ENCODE measurements at regions not wholly inside any gene's neighbourhood (a gene's known extent, or its start where the extent isn't known, plus 50 kb on each side); places are given as distances from the start of the nearest gene placed in this dataset.

GRCh38 chr6:24009319-24009718 is 116.7 kb upstream of the NRSN1 start:
- peaks cover 0 to 2% of the 10 kb centered on the region in 2 donors for H3K27me3 Mint-ChIP-seq
- ChIA-PET CTCF (no interaction called here), POLR2A (no interaction called here)
- no peaks in the 10 kb centered on the region for H3K36me3 Mint-ChIP-seq
- WGBS (ENCODE audit: insufficient coverage) = no CpG with 5 or more reads among the region's 4 CpGs
- no peak overlapping the region for H3K4me3 Mint-ChIP-seq
- no peaks in the 10 kb centered on the region for H3K4me1 Mint-ChIP-seq
- H3K27ac Mint-ChIP-seq = no peak overlapping the region
- DNase-seq (no peak), ATAC-seq (replicated peaks in 1 of 4) (no peak)
- Histone ChIP-seq H3K9me3 (no peaks in the 10 kb centered on the region), H3K4me1 (ENCODE audit: control insufficient read depth in 1 of 2, extremely low read depth in 1 of 2, insufficient read depth in 2 of 2, low read length in 2 of 2) (no peaks in the 10 kb centered on the region), H3K27me3 (replicated peaks in 1 of 2; ENCODE audit: control insufficient read depth in 2 of 2, extremely low read depth in 1 of 2, insufficient read depth in 2 of 2, low read length in 1 of 2) (no peaks in the 10 kb centered on the region), H3K36me3 (ENCODE audit: control insufficient read depth in 2 of 2, extremely low read depth in 1 of 2, insufficient read depth in 1 of 2, low read length in 1 of 2) (no peaks in the 10 kb centered on the region), H3K27ac (ENCODE audit: low read length) (no peak overlapping the region), H3K4me3 (ENCODE audit: control insufficient read depth in 1 of 2, extremely low read depth in 1 of 2, low read length in 1 of 2) (no peak overlapping the region)
- peaks cover 4 to 14% (median 7%) of the 10 kb centered on the region in 3 donors for H3K9me3 Mint-ChIP-seq

- H3K36me3 Mint-ChIP-seq = no peaks in the 10 kb centered on the region
- H3K36me3 ChIP-seq (ENCODE audit: control insufficient read depth in 2 of 2, extremely low read depth in 1 of 2, insufficient read depth in 1 of 2, low read length in 1 of 2) = no peaks in the 10 kb centered on the region
- peaks cover 0 to 2% of the 10 kb centered on the region in 2 donors for H3K27me3 Mint-ChIP-seq
- CTCF ChIA-PET = interaction anchor here (0.6 kb wide), 2 partner anchors 335 to 1109 kb away, joined by 3 read pairs; no protein-coding TSS in a partner anchor
- no peaks in the 10 kb centered on the region for H3K27me3 ChIP-seq (replicated peaks in 1 of 2; ENCODE audit: control insufficient read depth in 2 of 2, extremely low read depth in 1 of 2, insufficient read depth in 2 of 2, low read length in 1 of 2)
- H3K4me1 Mint-ChIP-seq = no peaks in the 10 kb centered on the region
- H3K9me3 ChIP-seq = no peaks in the 10 kb centered on the region
- H3K27ac ChIP-seq (ENCODE audit: low read length) = no peak overlapping the region
- no peak overlapping the region for H3K4me3 Mint-ChIP-seq
- H3K4me3 ChIP-seq (ENCODE audit: control insufficient read depth in 1 of 2, extremely low read depth in 1 of 2, low read length in 1 of 2) = no peak overlapping the region
- POLR2A ChIA-PET = no interaction called here
- peaks cover 4 to 15% (median 9%) of the 10 kb centered on the region in 3 donors for H3K9me3 Mint-ChIP-seq
- DNase-seq (no peak), ATAC-seq (replicated peaks in 1 of 4) (no peak)
- WGBS (ENCODE audit: insufficient coverage) = no CpG with 5 or more reads among the region's 3 CpGs
- H3K27ac Mint-ChIP-seq = no peak overlapping the region
- H3K4me1 ChIP-seq (ENCODE audit: control insufficient read depth in 1 of 2, extremely low read depth in 1 of 2, insufficient read depth in 2 of 2, low read length in 2 of 2) = no peaks in the 10 kb centered on the region
These were observed 115.9 kb upstream of the NRSN1 start for GRCh38 chr6:24010133-24010532.

- ChIA-PET CTCF (no interaction called here), POLR2A (no interaction called here)
- Mint-ChIP-seq H3K4me1 (no peaks in the 10 kb centered on the region), H3K36me3 (no peaks in the 10 kb centered on the region), H3K27ac (no peak overlapping the region), H3K27me3 (no peaks in the 10 kb centered on the region), H3K9me3 (peaks cover 2 to 18% (median 13%) of the 10 kb centered on the region in 3 donors), H3K4me3 (no peak overlapping the region)
- WGBS (ENCODE audit: insufficient coverage) = 89% methylated on average over 1 of the region's 2 CpGs
- Histone ChIP-seq H3K36me3 (ENCODE audit: control insufficient read depth in 2 of 2, extremely low read depth in 1 of 2, insufficient read depth in 1 of 2, low read length in 1 of 2) (no peaks in the 10 kb centered on the region), H3K4me3 (ENCODE audit: control insufficient read depth in 1 of 2, extremely low read depth in 1 of 2, low read length in 1 of 2) (no peak overlapping the region), H3K27me3 (replicated peaks in 1 of 2; ENCODE audit: control insufficient read depth in 2 of 2, extremely low read depth in 1 of 2, insufficient read depth in 2 of 2, low read length in 1 of 2) (no peaks in the 10 kb centered on the region), H3K27ac (ENCODE audit: low read length) (no peak overlapping the region), H3K9me3 (no peaks in the 10 kb centered on the region), H3K4me1 (ENCODE audit: control insufficient read depth in 1 of 2, extremely low read depth in 1 of 2, insufficient read depth in 2 of 2, low read length in 2 of 2) (no peaks in the 10 kb centered on the region)
- ATAC-seq (replicated peaks in 1 of 4) = no peak
- no peak for DNase-seq
These were observed 109.7 kb upstream of the NRSN1 start for GRCh38 chr6:24016286-24016685.

GRCh38 chr6:24016857-24017256 is 109.2 kb upstream of the NRSN1 start:
- no peaks in the 10 kb centered on the region for H3K4me1 Mint-ChIP-seq

GRCh38 chr6:24019393-24019792 is 106.6 kb upstream of the NRSN1 start:
- H3K4me1 Mint-ChIP-seq = no peaks in the 10 kb centered on the region
- H3K4me3 Mint-ChIP-seq = no peak overlapping the region
- DNase-seq (no peak), ATAC-seq (replicated peaks in 1 of 4) (no peak)
- H3K36me3 Mint-ChIP-seq = no peaks in the 10 kb centered on the region
- H3K27ac Mint-ChIP-seq = no peak overlapping the region
- Histone ChIP-seq H3K4me3 (ENCODE audit: control insufficient read depth in 1 of 2, extremely low read depth in 1 of 2, low read length in 1 of 2) (no peak overlapping the region), H3K36me3 (ENCODE audit: control insufficient read depth in 2 of 2, extremely low read depth in 1 of 2, insufficient read depth in 1 of 2, low read length in 1 of 2) (no peaks in the 10 kb centered on the region), H3K27ac (ENCODE audit: low read length) (no peak overlapping the region), H3K9me3 (no peaks in the 10 kb centered on the region), H3K4me1 (ENCODE audit: control insufficient read depth in 1 of 2, extremely low read depth in 1 of 2, insufficient read depth in 2 of 2, low read length in 2 of 2) (no peaks in the 10 kb centered on the region), H3K27me3 (replicated peaks in 1 of 2; ENCODE audit: control insufficient read depth in 2 of 2, extremely low read depth in 1 of 2, insufficient read depth in 2 of 2, low read length in 1 of 2) (no peaks in the 10 kb centered on the region)
- ChIA-PET POLR2A (no interaction called here), CTCF (interaction anchor here in 1 of 2 donors (0.6 kb wide), 1 partner anchor 1649 kb away, joined by 3 read pairs; no protein-coding TSS in a partner anchor)
- H3K27me3 Mint-ChIP-seq = peaks cover 0 to 3% of the 10 kb centered on the region in 2 donors
- H3K9me3 Mint-ChIP-seq = peaks cover 0 to 12% (median 10%) of the 10 kb centered on the region in 3 donors

More at GRCh38 chr6:24016857-24017256, 109.2 kb upstream of the NRSN1 start:
- no peak overlapping the region for H3K27ac Mint-ChIP-seq
- H3K4me3 Mint-ChIP-seq = no peak overlapping the region
- Histone ChIP-seq H3K4me3 (ENCODE audit: control insufficient read depth in 1 of 2, extremely low read depth in 1 of 2, low read length in 1 of 2) (no peak overlapping the region), H3K36me3 (ENCODE audit: control insufficient read depth in 2 of 2, extremely low read depth in 1 of 2, insufficient read depth in 1 of 2, low read length in 1 of 2) (no peaks in the 10 kb centered on the region), H3K4me1 (ENCODE audit: control insufficient read depth in 1 of 2, extremely low read depth in 1 of 2, insufficient read depth in 2 of 2, low read length in 2 of 2) (no peaks in the 10 kb centered on the region), H3K27me3 (replicated peaks in 1 of 2; ENCODE audit: control insufficient read depth in 2 of 2, extremely low read depth in 1 of 2, insufficient read depth in 2 of 2, low read length in 1 of 2) (no peaks in the 10 kb centered on the region), H3K27ac (ENCODE audit: low read length) (no peak overlapping the region), H3K9me3 (no peaks in the 10 kb centered on the region)
- 67% methylated on average over 1 of the region's 4 CpGs for WGBS (ENCODE audit: insufficient coverage)
- no peaks in the 10 kb centered on the region for H3K27me3 Mint-ChIP-seq
- DNase-seq = no peak
- H3K36me3 Mint-ChIP-seq = no peaks in the 10 kb centered on the region
- POLR2A ChIA-PET = no interaction called here
- H3K9me3 Mint-ChIP-seq = peaks cover 0 to 16% (median 12%) of the 10 kb centered on the region in 3 donors
- no peak for ATAC-seq (replicated peaks in 1 of 4)
- CTCF ChIA-PET = no interaction called here

- no peak for DNase-seq
- no peaks in the 10 kb centered on the region for H3K9me3 ChIP-seq
- H3K4me3 Mint-ChIP-seq = no peak overlapping the region
- no peaks in the 10 kb centered on the region for H3K4me1 Mint-ChIP-seq
- H3K27me3 Mint-ChIP-seq = peaks cover 0 to 3% of the 10 kb centered on the region in 2 donors
- no peaks in the 10 kb centered on the region for H3K36me3 ChIP-seq (ENCODE audit: control insufficient read depth in 2 of 2, extremely low read depth in 1 of 2, insufficient read depth in 1 of 2, low read length in 1 of 2)
- H3K27me3 ChIP-seq (replicated peaks in 1 of 2; ENCODE audit: control insufficient read depth in 2 of 2, extremely low read depth in 1 of 2, insufficient read depth in 2 of 2, low read length in 1 of 2) = no peaks in the 10 kb centered on the region
- no peak overlapping the region for H3K4me3 ChIP-seq (ENCODE audit: control insufficient read depth in 1 of 2, extremely low read depth in 1 of 2, low read length in 1 of 2)
- no peak overlapping the region for H3K27ac ChIP-seq (ENCODE audit: low read length)
- H3K9me3 Mint-ChIP-seq = peaks cover 0 to 12% (median 10%) of the 10 kb centered on the region in 3 donors
- H3K27ac Mint-ChIP-seq = no peak overlapping the region
- no peak for ATAC-seq (replicated peaks in 1 of 4)
- ChIA-PET CTCF (interaction anchor here in 1 of 2 donors (0.6 kb wide), 1 partner anchor 1649 kb away, joined by 3 read pairs; no protein-coding TSS in a partner anchor), POLR2A (interaction anchor here in 1 of 2 donors (0.5 kb wide), 1 partner anchor 15 kb away, joined by 3 read pairs; no protein-coding TSS in a partner anchor)
- no peaks in the 10 kb centered on the region for H3K36me3 Mint-ChIP-seq
- 80% methylated on average over 1 of the region's 5 CpGs for WGBS (ENCODE audit: insufficient coverage)
- no peaks in the 10 kb centered on the region for H3K4me1 ChIP-seq (ENCODE audit: control insufficient read depth in 1 of 2, extremely low read depth in 1 of 2, insufficient read depth in 2 of 2, low read length in 2 of 2)
These were observed 106.2 kb upstream of the NRSN1 start for GRCh38 chr6:24019830-24020229.

GRCh38 chr6:24026050-24026449 is 100.0 kb upstream of the NRSN1 start:
- DNase-seq = no peak
- Mint-ChIP-seq H3K4me1 (no peaks in the 10 kb centered on the region), H3K36me3 (no peaks in the 10 kb centered on the region), H3K27me3 (peaks cover 0 to 3% of the 10 kb centered on the region in 2 donors), H3K27ac (no peak overlapping the region), H3K4me3 (no peak overlapping the region), H3K9me3 (peaks cover 12 to 22% (median 12%) of the 10 kb centered on the region in 3 donors)
- ATAC-seq (replicated peaks in 1 of 4) = no peak
- no CpG with 5 or more reads among the region's 1 CpG for WGBS (ENCODE audit: insufficient coverage)
- ChIA-PET POLR2A (no interaction called here), CTCF (no interaction called here)
- Histone ChIP-seq H3K27me3 (replicated peaks in 1 of 2; ENCODE audit: control insufficient read depth in 2 of 2, extremely low read depth in 1 of 2, insufficient read depth in 2 of 2, low read length in 1 of 2) (no peaks in the 10 kb centered on the region), H3K9me3 (no peaks in the 10 kb centered on the region), H3K36me3 (ENCODE audit: control insufficient read depth in 2 of 2, extremely low read depth in 1 of 2, insufficient read depth in 1 of 2, low read length in 1 of 2) (no peaks in the 10 kb centered on the region), H3K27ac (ENCODE audit: low read length) (no peak overlapping the region), H3K4me3 (ENCODE audit: control insufficient read depth in 1 of 2, extremely low read depth in 1 of 2, low read length in 1 of 2) (no peak overlapping the region), H3K4me1 (ENCODE audit: control insufficient read depth in 1 of 2, extremely low read depth in 1 of 2, insufficient read depth in 2 of 2, low read length in 2 of 2) (no peaks in the 10 kb centered on the region)

Data from T-cell (primary cell).